ENCODE measurements at regions not wholly inside any gene's neighbourhood (a gene's known extent, or its start where the extent isn't known, plus 50 kb on each side); places are given as distances from the start of the nearest gene placed in this dataset.

GRCh38 chr6:48915591-48915990 lies 547.5 kb downstream of the MMUT start:
- Histone ChIP-seq H3K27me3 (ENCODE audit: insufficient read depth, poor library complexity, severe bottlenecking) (no peaks in the 10 kb centered on the region), H3K4me3 (replicated peaks; ENCODE audit: insufficient read depth, low read length) (no peak overlapping the region), H3K27ac (replicated peaks) (no peak overlapping the region)
- TF ChIP-seq, protein P1, sequence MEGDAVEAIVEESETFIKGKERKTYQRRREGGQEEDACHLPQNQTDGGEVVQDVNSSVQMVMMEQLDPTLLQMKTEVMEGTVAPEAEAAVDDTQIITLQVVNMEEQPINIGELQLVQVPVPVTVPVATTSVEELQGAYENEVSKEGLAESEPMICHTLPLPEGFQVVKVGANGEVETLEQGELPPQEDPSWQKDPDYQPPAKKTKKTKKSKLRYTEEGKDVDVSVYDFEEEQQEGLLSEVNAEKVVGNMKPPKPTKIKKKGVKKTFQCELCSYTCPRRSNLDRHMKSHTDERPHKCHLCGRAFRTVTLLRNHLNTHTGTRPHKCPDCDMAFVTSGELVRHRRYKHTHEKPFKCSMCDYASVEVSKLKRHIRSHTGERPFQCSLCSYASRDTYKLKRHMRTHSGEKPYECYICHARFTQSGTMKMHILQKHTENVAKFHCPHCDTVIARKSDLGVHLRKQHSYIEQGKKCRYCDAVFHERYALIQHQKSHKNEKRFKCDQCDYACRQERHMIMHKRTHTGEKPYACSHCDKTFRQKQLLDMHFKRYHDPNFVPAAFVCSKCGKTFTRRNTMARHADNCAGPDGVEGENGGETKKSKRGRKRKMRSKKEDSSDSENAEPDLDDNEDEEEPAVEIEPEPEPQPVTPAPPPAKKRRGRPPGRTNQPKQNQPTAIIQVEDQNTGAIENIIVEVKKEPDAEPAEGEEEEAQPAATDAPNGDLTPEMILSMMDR (IDR thresholded peaks at IDR 0.05; ENCODE audit: insufficient read depth, low read length), result no peak
- TF ChIP-seq GABPA (IDR thresholded peaks at IDR 0.05; ENCODE audit: low read depth), result no peak
- TF ChIP-seq SPI1 (IDR thresholded peaks at IDR 0.05; ENCODE audit: borderline replicate concordance, low read depth), result no peak
- DNase-seq (ENCODE audit: low read depth in 1 of 2, low spot score in 1 of 2), result no peak

- Histone ChIP-seq H3K27ac (replicated peaks) (no peak overlapping the region), H3K27me3 (ENCODE audit: insufficient read depth, poor library complexity, severe bottlenecking) (no peaks in the 10 kb centered on the region), H3K4me3 (replicated peaks; ENCODE audit: insufficient read depth, low read length) (no peak overlapping the region)
- DNase-seq (ENCODE audit: low read depth in 1 of 2, low spot score in 1 of 2), result no peak
- TF ChIP-seq SPI1 (IDR thresholded peaks at IDR 0.05; ENCODE audit: borderline replicate concordance, low read depth), result no peak
- no peak for TF ChIP-seq GABPA (IDR thresholded peaks at IDR 0.05; ENCODE audit: low read depth)
- TF ChIP-seq REST (IDR thresholded peaks at IDR 0.05; ENCODE audit: insufficient replicate concordance, low read depth), result no peak
- no peak for TF ChIP-seq POLR2AphosphoS5 (IDR thresholded peaks at IDR 0.05; ENCODE audit: low read depth)
- TF ChIP-seq, protein P1 (IDR thresholded peaks at IDR 0.05; ENCODE audit: insufficient read depth, low read length), result no peak
These were observed 550.5 kb downstream of the MMUT start for GRCh38 chr6:48912503-48912902.

DNA sequence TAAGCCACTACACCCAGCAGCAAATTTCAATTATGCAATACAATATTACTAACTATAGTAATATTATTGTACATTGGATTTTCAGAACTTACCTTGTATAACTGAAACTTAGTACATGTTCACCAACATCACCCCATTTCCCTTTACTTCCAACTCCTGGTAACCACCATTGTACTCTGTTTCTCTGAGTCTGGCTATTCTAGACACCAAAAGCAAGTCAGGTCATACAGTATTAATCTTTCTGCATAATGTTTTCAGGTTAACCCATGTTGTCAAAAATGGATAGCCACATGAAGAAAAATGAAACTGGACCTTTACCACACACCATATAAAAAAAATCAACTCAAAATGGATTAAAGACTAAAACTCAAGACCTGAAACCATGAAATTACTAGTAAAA lies 558.2 kb downstream of the MMUT start:
- H3K4me3 ChIP-seq (replicated peaks; ENCODE audit: insufficient read depth, low read length), result no peak overlapping the region
- H3K27ac ChIP-seq (replicated peaks), result no peak overlapping the region
- no peak for TF ChIP-seq REST (IDR thresholded peaks at IDR 0.05; ENCODE audit: insufficient replicate concordance, low read depth)
- TF ChIP-seq, protein P1 (IDR thresholded peaks at IDR 0.05; ENCODE audit: insufficient read depth, low read length), result no peak
- no peak for TF ChIP-seq POLR2AphosphoS5 (IDR thresholded peaks at IDR 0.05; ENCODE audit: low read depth)
- no peak for TF ChIP-seq SPI1 (IDR thresholded peaks at IDR 0.05; ENCODE audit: borderline replicate concordance, low read depth)
- no peaks in the 10 kb centered on the region for H3K27me3 ChIP-seq (ENCODE audit: insufficient read depth, poor library complexity, severe bottlenecking)
- no peak for DNase-seq (ENCODE audit: low read depth in 1 of 2, low spot score in 1 of 2)

DNA sequence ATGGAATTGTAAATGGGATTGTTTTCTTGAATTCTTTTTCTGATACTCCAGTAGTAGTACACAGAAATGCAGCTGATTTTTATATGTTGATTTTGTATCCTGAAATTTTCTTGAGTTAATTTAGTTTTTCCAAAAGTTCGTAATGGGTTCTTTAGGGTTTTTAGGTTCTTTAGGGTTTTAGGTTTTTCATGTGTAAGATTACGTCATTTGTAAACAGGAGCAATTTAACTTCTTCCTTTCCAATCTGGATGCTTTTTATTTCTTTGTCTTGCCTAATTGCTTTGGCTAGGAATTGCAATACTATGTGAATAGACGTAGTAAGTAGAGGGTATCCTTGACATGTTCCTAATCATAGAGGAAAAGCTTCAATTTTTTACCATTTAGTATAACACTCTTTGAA lies 568.6 kb downstream of the MMUT start:
- TF ChIP-seq, protein P1 (IDR thresholded peaks at IDR 0.05; ENCODE audit: insufficient read depth, low read length), result no peak
- TF ChIP-seq REST (IDR thresholded peaks at IDR 0.05; ENCODE audit: insufficient replicate concordance, low read depth) (no peak), POLR2AphosphoS5 (IDR thresholded peaks at IDR 0.05; ENCODE audit: low read depth) (no peak), GABPA (IDR thresholded peaks at IDR 0.05; ENCODE audit: low read depth) (no peak), SPI1 (IDR thresholded peaks at IDR 0.05; ENCODE audit: borderline replicate concordance, low read depth) (no peak)
- no peaks in the 10 kb centered on the region for H3K27me3 ChIP-seq (ENCODE audit: insufficient read depth, poor library complexity, severe bottlenecking)
- DNase-seq (ENCODE audit: low read depth in 1 of 2, low spot score in 1 of 2), result no peak
- no peak overlapping the region for H3K4me3 ChIP-seq (replicated peaks; ENCODE audit: insufficient read depth, low read length)
- H3K27ac ChIP-seq (replicated peaks), result no peak overlapping the region
